ENCODE measurements at regions not wholly inside any gene's neighbourhood (a gene's known extent, or its start where the extent isn't known, plus 50 kb on each side); places are given as distances from the start of the nearest gene placed in this dataset.

DNA sequence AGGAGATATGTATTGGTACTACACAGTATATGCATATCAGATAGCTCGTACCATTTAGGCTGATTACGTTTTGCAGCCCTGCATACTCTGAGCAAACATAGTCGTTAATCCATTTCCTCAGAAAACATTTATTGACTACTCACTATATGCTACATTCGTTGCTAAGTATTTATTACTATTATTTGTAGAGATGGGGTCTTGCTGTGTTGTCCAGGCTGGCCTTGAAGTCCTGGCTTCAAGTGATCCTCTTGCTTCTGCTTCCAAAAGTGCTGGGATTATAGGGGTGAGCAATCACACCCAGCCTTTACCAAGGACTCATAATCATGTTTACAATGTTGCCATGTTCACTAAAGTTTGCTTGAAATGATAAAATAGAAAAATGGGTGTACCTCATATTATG, 174.7 kb downstream of the ARL4A start:
- TF ChIP-seq, protein P1, sequence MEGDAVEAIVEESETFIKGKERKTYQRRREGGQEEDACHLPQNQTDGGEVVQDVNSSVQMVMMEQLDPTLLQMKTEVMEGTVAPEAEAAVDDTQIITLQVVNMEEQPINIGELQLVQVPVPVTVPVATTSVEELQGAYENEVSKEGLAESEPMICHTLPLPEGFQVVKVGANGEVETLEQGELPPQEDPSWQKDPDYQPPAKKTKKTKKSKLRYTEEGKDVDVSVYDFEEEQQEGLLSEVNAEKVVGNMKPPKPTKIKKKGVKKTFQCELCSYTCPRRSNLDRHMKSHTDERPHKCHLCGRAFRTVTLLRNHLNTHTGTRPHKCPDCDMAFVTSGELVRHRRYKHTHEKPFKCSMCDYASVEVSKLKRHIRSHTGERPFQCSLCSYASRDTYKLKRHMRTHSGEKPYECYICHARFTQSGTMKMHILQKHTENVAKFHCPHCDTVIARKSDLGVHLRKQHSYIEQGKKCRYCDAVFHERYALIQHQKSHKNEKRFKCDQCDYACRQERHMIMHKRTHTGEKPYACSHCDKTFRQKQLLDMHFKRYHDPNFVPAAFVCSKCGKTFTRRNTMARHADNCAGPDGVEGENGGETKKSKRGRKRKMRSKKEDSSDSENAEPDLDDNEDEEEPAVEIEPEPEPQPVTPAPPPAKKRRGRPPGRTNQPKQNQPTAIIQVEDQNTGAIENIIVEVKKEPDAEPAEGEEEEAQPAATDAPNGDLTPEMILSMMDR (IDR thresholded peaks at IDR 0.05; ENCODE audit: insufficient read depth, low read length, poor library complexity, severe bottlenecking), result no peak
- TF ChIP-seq EZH2phosphoT487 (conservative IDR thresholded peaks at IDR 0.05; ENCODE audit: low read length), result no peak

All from SU-DHL-6 (cell line).